CD4-positive, alpha-beta T cell treated with Interleukin-15 for 1 hour (primary cell): ENCODE measurements at regions not wholly inside any gene's neighbourhood (a gene's known extent, or its start where the extent isn't known, plus 50 kb on each side); places are given as distances from the start of the nearest gene placed in this dataset.

Source experiments
- DNase-seq: peaks from one replicate; pipeline ENCODE4 v3.0.0-alpha.2; 2020

- no peak for DNase-seq
Measured at GRCh38 chr11:128215238-128215882, 372.0 kb downstream of the ETS1 start.

- DNase-seq, result no peak
Measured at GRCh38 chr11:128214263-128214662, 373.1 kb downstream of the ETS1 start.

GRCh38 chr11:128213461-128213860 is 373.9 kb downstream of the ETS1 start:
- DNase-seq, result no peak

GRCh38 chr11:128212324-128212723 is 375.0 kb downstream of the ETS1 start:
- DNase-seq, result no peak

GRCh38 chr11:128210148-128210940 is 377.0 kb downstream of the ETS1 start:
- no peak for DNase-seq

- no peak for DNase-seq
Measured at GRCh38 chr11:128209138-128209435, 378.3 kb downstream of the ETS1 start.

GRCh38 chr11:128208329-128209137 is 378.8 kb downstream of the ETS1 start:
- DNase-seq, result no peak

GRCh38 chr11:128207861-128208321 is 379.5 kb downstream of the ETS1 start:
- no peak for DNase-seq

- DNase-seq, result no peak
Measured at GRCh38 chr11:128206461-128206860, 380.9 kb downstream of the ETS1 start.

GRCh38 chr11:128205796-128206195 is 381.6 kb downstream of the ETS1 start:
- DNase-seq, result no peak

- no peak for DNase-seq
Measured at GRCh38 chr11:128204898-128205297, 382.5 kb downstream of the ETS1 start.

- no peak for DNase-seq
Measured at GRCh38 chr11:128201801-128202200, 385.6 kb downstream of the ETS1 start.

GRCh38 chr11:128201009-128201408 is 386.3 kb downstream of the ETS1 start:
- no peak for DNase-seq

- no peak for DNase-seq
Measured at GRCh38 chr11:128200467-128200866, 386.9 kb downstream of the ETS1 start.

GRCh38 chr11:128198216-128198772 is 389.1 kb downstream of the ETS1 start:
- no peak for DNase-seq

GRCh38 chr11:128196235-128196634 is 391.1 kb downstream of the ETS1 start:
- no peak for DNase-seq

GRCh38 chr11:128195756-128196155 is 391.6 kb downstream of the ETS1 start:
- no peak for DNase-seq

GRCh38 chr11:128195057-128195751 is 392.2 kb downstream of the ETS1 start:
- DNase-seq, result peak; percentile 78

GRCh38 chr11:128194216-128194615 is 393.1 kb downstream of the ETS1 start:
- no peak for DNase-seq

- no peak for DNase-seq
Measured at GRCh38 chr11:128193615-128194014, 393.7 kb downstream of the ETS1 start.

GRCh38 chr11:128190312-128190711 is 397.0 kb downstream of the ETS1 start:
- DNase-seq, result peak; percentile 69

GRCh38 chr11:128189823-128190222 is 397.5 kb downstream of the ETS1 start:
- no peak for DNase-seq
